GM23248 (cell line): ENCODE measurements at regions not wholly inside any gene's neighbourhood (a gene's known extent, or its start where the extent isn't known, plus 50 kb on each side); places are given as distances from the start of the nearest gene placed in this dataset.

Experiments used
- EZH2 ChIP-seq: fragments of 200-600 bp; sonication (generic); IDR thresholded peaks from 2 replicates; pipeline ENCODE4 v1.6.1; 2018; ENCODE audit warnings: antibody characterized with exemption, mild to moderate bottlenecking; ENCODE audit not compliant: insufficient read depth, poor library complexity, severe bottlenecking
- EZH2phosphoT487 ChIP-seq: fragments of 200-600 bp; sonication (generic); IDR thresholded peaks from 2 replicates; pipeline ENCODE4 v1.6.1; 2018; ENCODE audit warnings: antibody characterized with exemption, moderate library complexity, mild to moderate bottlenecking, low read depth; ENCODE audit not compliant: insufficient read depth

DNA sequence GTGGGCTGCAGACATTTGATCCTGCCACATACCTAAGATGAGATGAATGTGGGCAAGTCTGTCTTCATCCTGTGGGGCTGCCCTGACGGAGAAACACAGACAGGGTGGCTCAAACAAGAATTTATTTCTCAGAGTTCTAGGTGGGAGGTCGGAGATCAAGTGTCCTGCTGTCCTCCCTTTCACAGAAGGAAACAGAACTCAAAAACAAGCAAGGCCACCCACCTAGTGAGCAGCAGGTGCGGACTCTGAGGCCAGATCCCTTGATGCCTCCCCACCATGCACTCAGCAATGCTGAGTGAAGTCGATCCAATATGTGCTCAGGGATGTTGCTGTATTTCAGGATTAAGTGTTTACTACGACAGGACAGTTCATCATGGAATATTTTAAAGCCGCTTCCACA is 63.0 kb upstream of the SNTG2 start:
- TF ChIP-seq EZH2 = no peak
- no peak for TF ChIP-seq EZH2phosphoT487
